ENCODE measurements at regions not wholly inside any gene's neighbourhood (a gene's known extent, or its start where the extent isn't known, plus 50 kb on each side); places are given as distances from the start of the nearest gene placed in this dataset.

DNA sequence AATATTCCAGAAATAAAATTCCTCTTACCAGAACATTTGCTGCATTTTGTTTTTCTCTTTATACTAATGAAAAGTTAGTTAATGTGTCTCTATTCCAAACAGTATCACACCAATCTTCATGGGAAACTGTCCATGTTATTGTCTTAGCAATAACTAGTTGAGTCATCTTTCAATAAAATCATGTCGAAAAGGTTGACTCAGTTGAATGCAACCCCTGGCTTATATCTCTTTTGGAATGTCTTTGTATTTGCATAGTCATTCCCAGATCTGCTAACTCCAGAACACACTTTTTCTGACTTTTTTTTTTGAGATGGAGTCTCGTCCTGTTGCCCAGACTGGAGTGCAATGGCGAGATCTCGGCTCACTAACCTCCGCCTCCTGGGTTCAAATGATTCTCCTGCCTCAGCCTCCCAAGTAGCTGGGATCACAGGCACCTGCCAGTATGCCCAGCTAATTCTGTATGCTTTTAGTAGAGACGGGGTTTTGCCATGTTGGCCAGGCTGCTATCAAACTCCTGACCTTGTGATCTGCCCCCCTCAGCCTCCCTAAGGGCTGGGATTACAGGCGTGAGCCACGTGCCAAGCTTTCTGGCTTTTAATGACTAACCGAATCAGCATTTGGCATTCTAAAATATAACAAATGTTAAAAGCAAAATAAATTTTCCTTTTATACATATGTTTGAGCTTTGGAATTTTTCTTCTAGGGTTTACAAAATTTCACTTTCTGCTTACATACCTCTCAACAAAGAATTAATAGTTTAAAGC lies 133.2 kb upstream of the GULP1 start:
- no peak overlapping the region for H3K4me3 ChIP-seq (ENCODE audit: low read depth, low read length)
- TF ChIP-seq, protein P1, sequence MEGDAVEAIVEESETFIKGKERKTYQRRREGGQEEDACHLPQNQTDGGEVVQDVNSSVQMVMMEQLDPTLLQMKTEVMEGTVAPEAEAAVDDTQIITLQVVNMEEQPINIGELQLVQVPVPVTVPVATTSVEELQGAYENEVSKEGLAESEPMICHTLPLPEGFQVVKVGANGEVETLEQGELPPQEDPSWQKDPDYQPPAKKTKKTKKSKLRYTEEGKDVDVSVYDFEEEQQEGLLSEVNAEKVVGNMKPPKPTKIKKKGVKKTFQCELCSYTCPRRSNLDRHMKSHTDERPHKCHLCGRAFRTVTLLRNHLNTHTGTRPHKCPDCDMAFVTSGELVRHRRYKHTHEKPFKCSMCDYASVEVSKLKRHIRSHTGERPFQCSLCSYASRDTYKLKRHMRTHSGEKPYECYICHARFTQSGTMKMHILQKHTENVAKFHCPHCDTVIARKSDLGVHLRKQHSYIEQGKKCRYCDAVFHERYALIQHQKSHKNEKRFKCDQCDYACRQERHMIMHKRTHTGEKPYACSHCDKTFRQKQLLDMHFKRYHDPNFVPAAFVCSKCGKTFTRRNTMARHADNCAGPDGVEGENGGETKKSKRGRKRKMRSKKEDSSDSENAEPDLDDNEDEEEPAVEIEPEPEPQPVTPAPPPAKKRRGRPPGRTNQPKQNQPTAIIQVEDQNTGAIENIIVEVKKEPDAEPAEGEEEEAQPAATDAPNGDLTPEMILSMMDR (IDR thresholded peaks at IDR 0.05; ENCODE audit: control insufficient read depth, extremely low read depth, insufficient read depth): no peak
- DNase-seq (ENCODE audit: low read depth): no peak

DNA sequence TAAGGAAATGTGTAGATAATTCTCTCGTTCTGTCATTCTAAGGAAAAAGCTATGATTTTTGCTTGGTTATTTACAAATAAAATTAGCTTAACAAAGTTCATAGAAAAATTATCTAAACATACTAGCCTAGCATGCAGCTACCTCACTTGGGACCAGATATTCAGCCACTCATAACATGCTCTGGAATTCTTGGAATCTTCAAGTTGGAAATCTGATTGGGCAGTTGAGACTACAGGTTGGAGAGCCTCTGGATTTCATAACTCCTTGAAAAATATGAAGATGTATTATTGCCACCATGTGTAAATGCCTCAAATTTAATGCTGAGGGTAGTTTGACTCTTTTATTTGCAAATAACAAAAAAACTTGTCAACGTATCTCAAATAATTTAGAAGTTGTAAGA lies 132.2 kb upstream of the GULP1 start:
- no peak overlapping the region for H3K4me3 ChIP-seq (ENCODE audit: low read depth, low read length)
- TF ChIP-seq, protein P1 (IDR thresholded peaks at IDR 0.05; ENCODE audit: control insufficient read depth, extremely low read depth, insufficient read depth): no peak
- no peak for DNase-seq (ENCODE audit: low read depth)

DNA sequence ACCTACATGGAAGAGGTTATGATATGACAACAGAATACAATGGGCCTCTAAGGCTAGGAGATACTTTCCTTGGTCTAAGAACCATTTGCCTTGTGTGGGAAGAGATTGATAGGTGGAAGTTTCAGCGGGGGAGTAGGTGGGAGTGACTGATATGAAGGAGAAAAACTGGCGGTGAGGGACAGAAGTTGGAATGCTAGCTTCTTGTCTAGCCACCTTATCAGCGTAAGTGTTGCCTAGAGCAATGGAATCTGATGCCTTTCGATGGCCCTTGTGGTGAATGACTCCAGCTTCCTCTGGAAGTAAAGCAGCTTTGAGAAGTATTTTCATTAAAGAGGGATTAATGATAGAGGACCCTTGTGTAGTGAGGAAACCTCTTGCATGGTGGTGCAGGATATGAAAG lies 121.3 kb upstream of the GULP1 start:
- TF ChIP-seq, protein P1 (IDR thresholded peaks at IDR 0.05; ENCODE audit: control insufficient read depth, extremely low read depth, insufficient read depth): no peak
- H3K4me3 ChIP-seq (ENCODE audit: low read depth, low read length): no peak overlapping the region
- no peak for DNase-seq (ENCODE audit: low read depth)

DNA sequence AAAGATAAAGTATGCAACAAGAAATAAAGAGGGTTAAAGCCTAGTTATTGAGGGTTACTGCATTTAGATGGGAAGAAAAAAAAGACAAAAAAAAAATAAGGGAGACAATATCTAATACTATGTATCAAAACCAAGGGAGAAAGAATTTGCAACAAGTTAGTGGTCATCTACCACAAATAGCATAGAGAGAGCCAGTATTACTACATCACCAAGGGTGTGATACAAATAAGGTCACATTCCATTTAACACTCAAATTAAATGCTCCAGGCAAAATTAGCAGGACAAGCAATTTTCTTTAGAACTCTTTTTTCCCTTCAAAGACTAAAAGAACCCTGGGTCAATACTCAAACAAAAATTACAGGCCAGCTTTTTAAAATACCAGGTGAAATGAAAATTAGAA lies 115.1 kb upstream of the GULP1 start:
- no peak overlapping the region for H3K4me3 ChIP-seq (ENCODE audit: low read depth, low read length)
- TF ChIP-seq, protein P1 (IDR thresholded peaks at IDR 0.05; ENCODE audit: control insufficient read depth, extremely low read depth, insufficient read depth): no peak
- no peak for DNase-seq (ENCODE audit: low read depth)

DNA sequence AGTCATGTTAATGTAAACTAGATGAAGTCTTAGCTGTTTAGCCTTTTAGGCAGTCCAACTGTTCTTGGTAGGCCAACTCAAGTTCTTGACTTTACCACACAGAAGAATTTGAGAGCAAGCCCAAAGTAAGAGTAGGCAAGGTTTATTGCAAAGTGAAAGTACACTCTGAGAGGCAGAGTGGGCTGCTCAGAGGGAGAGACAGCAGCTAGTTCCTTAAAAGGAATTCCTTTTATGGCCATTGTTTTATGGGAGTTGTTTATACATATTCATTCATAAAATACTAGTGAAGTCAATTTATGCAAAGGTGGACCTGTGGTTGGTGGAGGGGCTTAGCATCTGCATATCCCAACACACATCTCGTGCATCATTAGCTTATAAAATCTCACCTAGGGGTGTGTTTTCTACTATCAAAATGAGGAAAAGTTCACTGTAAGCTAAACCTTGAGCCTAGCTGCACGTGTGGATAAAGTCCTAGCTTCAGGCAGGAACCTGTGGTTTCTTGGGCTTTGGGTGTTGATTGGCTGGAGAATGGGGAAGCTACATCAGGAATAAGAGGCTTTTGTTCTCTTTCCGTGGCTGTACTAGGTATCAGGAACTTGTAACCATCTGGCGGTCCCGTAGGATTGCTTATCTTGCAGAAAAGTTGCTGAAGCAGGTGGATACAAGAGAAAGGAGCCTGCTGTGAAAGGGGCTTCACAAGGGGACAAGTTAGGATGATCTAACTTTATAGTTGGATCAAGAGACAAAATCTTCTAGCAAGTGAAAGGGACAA lies 110.4 kb upstream of the GULP1 start:
- H3K4me3 ChIP-seq (ENCODE audit: low read depth, low read length): no peak overlapping the region
- DNase-seq (ENCODE audit: low read depth): no peak
- TF ChIP-seq, protein P1 (IDR thresholded peaks at IDR 0.05; ENCODE audit: control insufficient read depth, extremely low read depth, insufficient read depth): no peak

DNA sequence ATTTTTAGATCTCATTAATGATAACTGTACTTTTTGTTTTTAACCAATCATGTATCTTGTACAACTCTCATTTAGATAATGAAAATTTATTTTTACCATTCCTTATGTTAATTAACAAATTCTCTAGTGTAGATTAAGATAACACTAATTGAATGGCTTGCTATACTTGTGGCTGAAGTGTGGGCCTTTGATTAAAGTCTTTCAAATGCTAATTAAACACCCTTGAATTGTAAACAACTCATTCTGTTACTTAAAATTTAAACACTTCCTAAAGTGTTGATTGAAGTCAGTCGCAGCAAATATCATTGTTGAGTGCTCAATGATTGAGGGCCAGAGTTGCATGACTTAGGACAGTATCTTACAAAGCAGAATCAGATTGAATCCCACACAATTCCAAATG lies 109.8 kb upstream of the GULP1 start:
- no peak overlapping the region for H3K4me3 ChIP-seq (ENCODE audit: low read depth, low read length)
- DNase-seq (ENCODE audit: low read depth): no peak
- TF ChIP-seq, protein P1 (IDR thresholded peaks at IDR 0.05; ENCODE audit: control insufficient read depth, extremely low read depth, insufficient read depth): no peak
